HepG2 (cell line): ENCODE measurements at regions not wholly inside any gene's neighbourhood (a gene's known extent, or its start where the extent isn't known, plus 50 kb on each side); places are given as distances from the start of the nearest gene placed in this dataset.

Experiments used
- ATAC-seq: fragments of 200-7000 bp; cut with Tn5 transposase; 3 replicates; pipeline ENCODE4 v1.9.1; 2020; ENCODE audit warnings: mild to moderate bottlenecking, moderate library complexity
- BruUV-seq: library from RNA; stranded (reverse); fragments of 400-500 nt; replicated peaks from 2 replicates; lab custom pipeline; 2021; lab: Mats Ljungman, UMichigan
- CTCF ChIA-PET: fragments of 300-600 bp; formaldehyde crosslinking; extraction: SDS; loops from one replicate; lab custom pipeline; 2021; ENCODE audit warnings: low total read pairs, inconsistent platforms, low intra/inter-chr PET ratio; lab: Yijun Ruan, JAX
- POLR2A ChIA-PET: fragments of 350-600 bp; sonication (Branson Sonifier 250); formaldehyde crosslinking; loops from one replicate; lab custom pipeline; 2020; ENCODE audit warnings: antibody characterized with exemption, inconsistent platforms; lab: Yijun Ruan, JAX
- DNase-seq: peaks from one replicate; pipeline ENCODE4 v3.0.0-alpha.2; 2015; ENCODE audit warnings: low spot score
- FAIRE-seq: peaks from 3 replicates; lab custom pipeline; 2011; peaks lifted over from hg19 to GRCh38; lab: Jason Lieb, UNC
- H2AFZ ChIP-seq: one replicate; pipeline ENCODE4 v1.6.1; 2011; ENCODE audit warnings: low read length, inconsistent platforms
- H3K27ac ChIP-seq: fragments of 300-600 bp; 3 replicates; pipeline ENCODE4 v1.8.0; 2011; ENCODE audit warnings: mixed run types, mild to moderate bottlenecking, mixed read lengths, low read length, inconsistent platforms; ENCODE audit not compliant: insufficient read depth; ENCODE audit errors: extremely low read length
- H3K27me3 ChIP-seq, 2 experiments: fragments of 200-600 bp in 1 of 2; 2 replicates in 1 of 2; 3 replicates in 1 of 2; pipeline versions ENCODE4 v1.6.0 to v1.8.0; 2011; ENCODE audit warnings: low read length in 2 of 2, mild to moderate bottlenecking in 2 of 2, moderate library complexity in 2 of 2, inconsistent platforms in 1 of 2; ENCODE audit not compliant: insufficient read depth in 2 of 2, control insufficient read depth in 1 of 2
- H3K36me3 ChIP-seq, 2 experiments: fragments of 200-600 bp in 1 of 2; replicated peaks in 1 of 2; 2 replicates in 1 of 2; 3 replicates in 1 of 2; pipeline versions ENCODE4 v1.5.1 to v1.8.0; 2011; ENCODE audit warnings: low read length in 2 of 2, inconsistent platforms in 1 of 2; ENCODE audit not compliant: insufficient read depth in 2 of 2, control insufficient read depth in 1 of 2
- H3K4me1 ChIP-seq: 2 replicates; pipeline ENCODE4 v1.5.1; 2012; ENCODE audit warnings: low read length, inconsistent platforms; ENCODE audit not compliant: insufficient read depth
- H3K4me2 ChIP-seq: 2 replicates; pipeline ENCODE4 v1.6.0; 2011; ENCODE audit warnings: low read depth, low read length, inconsistent platforms
- H3K4me3 ChIP-seq, 3 experiments: fragments of 200-600 bp in 1 of 3; sonication (generic), shearing (Covaris generic) in 1 of 3; replicated peaks in 1 of 3; 2 replicates each; pipeline ENCODE4 v1.5.1; 2011 to 2016; ENCODE audit warnings: low read length in 3 of 3, inconsistent platforms in 2 of 3, low read depth in 2 of 3, mild to moderate bottlenecking in 2 of 3, control low read depth in 1 of 3, mixed read lengths in 1 of 3; ENCODE audit not compliant: insufficient read depth in 1 of 3
- H3K79me2 ChIP-seq: one replicate; pipeline ENCODE4 v1.6.1; 2011; ENCODE audit warnings: low read length, inconsistent platforms; ENCODE audit not compliant: insufficient read depth
- H3K9ac ChIP-seq: 2 replicates; pipeline ENCODE4 v1.6.0; 2011; ENCODE audit warnings: mild to moderate bottlenecking, low read depth, low read length, inconsistent platforms; ENCODE audit not compliant: insufficient read depth
- H3K9me3 ChIP-seq: 2 replicates; pipeline ENCODE4 v1.5.1; 2012; ENCODE audit warnings: mild to moderate bottlenecking, low read length
- H4K20me1 ChIP-seq: 2 replicates; pipeline ENCODE4 v1.6.0; 2011; ENCODE audit warnings: inconsistent platforms, mild to moderate bottlenecking, low read length, moderate library complexity; ENCODE audit not compliant: insufficient read depth
- ATF7 ChIP-seq, 2 experiments: fragments of 450-650 bp in 1 of 2; sonication (generic) in 1 of 2; formaldehyde crosslinking in 1 of 2; IDR thresholded peaks; 2 replicates each; pipeline versions ENCODE4 v1.4.0 to v1.6.1; 2016 to 2020; ENCODE audit warnings: antibody characterized with exemption in 1 of 2, mild to moderate bottlenecking in 1 of 2, missing genetic modification reagents in 1 of 2
- CSRNP2 ChIP-seq: sonication (generic); formaldehyde crosslinking; conservative IDR thresholded peaks from 2 replicates; pipeline ENCODE4 v1.8.0; 2022; ENCODE audit warnings: low read depth, missing genetic modification reagents
- DDIT3 ChIP-seq: sonication (generic); formaldehyde crosslinking; IDR thresholded peaks from 2 replicates; pipeline ENCODE4 v1.4.0; 2020; ENCODE audit warnings: mild to moderate bottlenecking, missing genetic modification reagents
- FOXK1 ChIP-seq: sonication (generic); formaldehyde crosslinking; IDR thresholded peaks from 2 replicates; pipeline ENCODE4 v1.4.0; 2020; ENCODE audit warnings: low read depth, missing genetic modification reagents, borderline replicate concordance
- IRF9 ChIP-seq: sonication (generic); formaldehyde crosslinking; IDR thresholded peaks from 2 replicates; pipeline ENCODE4 v1.8.0; 2022; ENCODE audit warnings: missing genetic modification reagents, mild to moderate bottlenecking, borderline replicate concordance
- MTF1 ChIP-seq: sonication (generic); formaldehyde crosslinking; IDR thresholded peaks from 2 replicates; pipeline ENCODE4 v1.5.0; 2020; ENCODE audit warnings: missing genetic modification reagents
- NFE2 ChIP-seq: sonication (generic); formaldehyde crosslinking; IDR thresholded peaks from 2 replicates; pipeline ENCODE4 v1.4.0; 2020; ENCODE audit warnings: missing genetic modification reagents
- PAX8 ChIP-seq: sonication (generic); formaldehyde crosslinking; IDR thresholded peaks from 2 replicates; pipeline ENCODE4 v1.8.0; 2022; ENCODE audit warnings: mild to moderate bottlenecking, missing genetic modification reagents, borderline replicate concordance
- PHB2 ChIP-seq: fragments of 450-650 bp; IDR thresholded peaks from 2 replicates; pipeline ENCODE4 v1.6.1; 2018; ENCODE audit not compliant: partially characterized antibody
- TP53 ChIP-seq: sonication (generic); formaldehyde crosslinking; conservative IDR thresholded peaks from 2 replicates; pipeline ENCODE4 v1.4.0; 2020; ENCODE audit warnings: missing genetic modification reagents
- ZFP36L1 ChIP-seq: sonication (generic); formaldehyde crosslinking; IDR thresholded peaks from 2 replicates; pipeline ENCODE4 v1.8.0; 2022; ENCODE audit warnings: mild to moderate bottlenecking, missing genetic modification reagents, moderate library complexity
- ZNF230 ChIP-seq: sonication (generic); formaldehyde crosslinking; IDR thresholded peaks from 2 replicates; pipeline ENCODE4 v1.4.0; 2020; ENCODE audit warnings: mild to moderate bottlenecking, missing genetic modification reagents
- in situ Hi-C: cut with HindIII; loops from 2 replicates; pipeline ENCODE4 v1.10.0; 2017; ENCODE audit warnings: low pct_unique_long_range_greater_than_20kb; ENCODE audit not compliant: extremely low pct_ligation_motif_present
- intact Hi-C: fragments of 100-400 bp; cut with micrococcal nuclease; formaldehyde crosslinking; loops from one replicate; pipeline ENCODE4 v1.10.0; 2022; ENCODE audit not compliant: unreplicated experiment

- TF ChIP-seq IRF9, result no peak
Measured at GRCh38 chr5:89991592-89991991, 418.0 kb downstream of the CETN3 start (continued).

GRCh38 chr5:89989776-89990175, 419.8 kb downstream of the CETN3 start:
- Histone ChIP-seq H4K20me1 (no peaks in the 10 kb centered on the region), H3K9ac (no peak overlapping the region), H3K79me2 (no peaks in the 10 kb centered on the region), H2AFZ (no peak overlapping the region), H3K36me3 (no peaks in the 10 kb centered on the region), H3K27ac (no peak overlapping the region), H3K4me1 (no peaks in the 10 kb centered on the region), H3K4me2 (no peak overlapping the region), H3K27me3 (no peaks in the 10 kb centered on the region), H3K4me3 (no peak overlapping the region), H3K9me3 (peaks cover 22% of the 10 kb centered on the region)
- ATAC-seq, result no peak
- no peak for FAIRE-seq
- in situ Hi-C loops (no loop called here), intact Hi-C loops (no loop called here)
- no TSS peak for BruUV-seq
- POLR2A ChIA-PET, result no interaction called here
- no peak for DNase-seq
- CTCF ChIA-PET, result no interaction called here
- TF ChIP-seq TP53 (CRISPR knock-in tag) (no peak), DDIT3 (CRISPR knock-in tag) (no peak), MTF1 (no peak), PAX8 (CRISPR knock-in tag) (no peak), FOXK1 (CRISPR knock-in tag) (no peak), NFE2 (CRISPR knock-in tag) (no peak), ZFP36L1 (CRISPR knock-in tag) (no peak), ATF7 (IDR thresholded peaks at IDR 0.05) (no peak), ATF7 (CRISPR knock-in tag; IDR thresholded peaks at IDR 0.05) (no peak), CSRNP2 (no peak), PHB2 (no peak), ZNF230 (no peak)
